Endodermal cell (in vitro differentiated cells): ENCODE measurements at regions not wholly inside any gene's neighbourhood (a gene's known extent, or its start where the extent isn't known, plus 50 kb on each side); places are given as distances from the start of the nearest gene placed in this dataset.

ENCODE experiments used
- DNase-seq: peaks from one replicate; pipeline ENCODE4 v3.0.0-alpha.2; 2017
- H3K27ac ChIP-seq: 2 replicates; pipeline ENCODE4 v1.5.1; 2013; ENCODE audit warnings: mild to moderate bottlenecking, low read depth, low read length, moderate library complexity
- H3K27me3 ChIP-seq: 2 replicates; pipeline ENCODE4 v1.6.1; 2013; ENCODE audit warnings: mild to moderate bottlenecking, low read length, moderate library complexity; ENCODE audit not compliant: insufficient read depth, control insufficient read depth, poor library complexity, severe bottlenecking
- H3K36me3 ChIP-seq: 2 replicates; pipeline ENCODE4 v1.7.0; 2013; ENCODE audit warnings: mild to moderate bottlenecking, low read length, moderate library complexity; ENCODE audit not compliant: control insufficient read depth, insufficient read depth
- H3K4me1 ChIP-seq: one replicate; pipeline ENCODE4 v1.7.0; 2013; ENCODE audit warnings: low read length; ENCODE audit not compliant: control insufficient read depth, insufficient read depth
- H3K4me3 ChIP-seq: 2 replicates; pipeline ENCODE4 v1.5.1; 2013; ENCODE audit warnings: mild to moderate bottlenecking, low read length, moderate library complexity
- H3K9ac ChIP-seq: 2 replicates; pipeline ENCODE4 v1.6.1; 2013; ENCODE audit warnings: mild to moderate bottlenecking, low read length, moderate library complexity; ENCODE audit not compliant: poor library complexity, severe bottlenecking; ENCODE audit errors: extremely low read depth
- H3K9me3 ChIP-seq: 2 replicates; pipeline ENCODE4 v1.6.1; 2013; ENCODE audit warnings: mild to moderate bottlenecking, low read length, moderate library complexity; ENCODE audit not compliant: control insufficient read depth
- H3K27ac Mint-ChIP-seq: 2 replicates; pipeline ENCODE4 v1.8.0; 2020; ENCODE audit warnings: mixed read lengths
- H3K27me3 Mint-ChIP-seq: 2 replicates; pipeline ENCODE4 v1.8.0; 2021; ENCODE audit warnings: mild to moderate bottlenecking, mixed read lengths; ENCODE audit not compliant: insufficient read depth
- H3K36me3 Mint-ChIP-seq: 2 replicates; pipeline ENCODE4 v1.8.0; 2020; ENCODE audit warnings: low read depth, mixed read lengths
- H3K4me1 Mint-ChIP-seq: 2 replicates; pipeline ENCODE4 v1.8.0; 2020; ENCODE audit warnings: mixed read lengths
- H3K4me3 Mint-ChIP-seq: 2 replicates; pipeline ENCODE4 v1.8.0; 2020; ENCODE audit warnings: mild to moderate bottlenecking, moderate library complexity, mixed read lengths
- H3K9me3 Mint-ChIP-seq: 2 replicates; pipeline ENCODE4 v1.8.0; 2020; ENCODE audit warnings: mild to moderate bottlenecking, mixed read lengths
- CTCF ChIP-seq: fragments of 200-600 bp; sonication (generic); conservative IDR thresholded peaks from 2 replicates; pipeline ENCODE4 v1.5.0; 2021; ENCODE audit warnings: antibody characterized with exemption, mild to moderate bottlenecking
- WGBS, 2 experiments: methylation state at CpG; one replicate each; pipeline versions ENCODE4 v1.1.5 to v1.1.7; 2013; ENCODE audit warnings: missing lambda C conversion rate in 2 of 2, mixed read lengths in 1 of 2; ENCODE audit not compliant: insufficient coverage in 1 of 2, insufficient read length in 1 of 2; 5-methylcytosine and 5-hydroxymethylcytosine counted together

GRCh38 chr7:47097431-47097830 is 484.5 kb downstream of the TNS3 start:
- Mint-ChIP-seq H3K4me3 (no peak overlapping the region), H3K36me3 (no peaks in the 10 kb centered on the region), H3K9me3 (peaks cover 3% of the 10 kb centered on the region), H3K27ac (no peak overlapping the region), H3K4me1 (no peaks in the 10 kb centered on the region), H3K27me3 (no peaks in the 10 kb centered on the region)
- H3K27me3 ChIP-seq = no peaks in the 10 kb centered on the region
- H3K9me3 ChIP-seq = no peaks in the 10 kb centered on the region
- no peak overlapping the region for H3K9ac ChIP-seq
- H3K27ac ChIP-seq = no peak overlapping the region
- H3K4me1 ChIP-seq = no peaks in the 10 kb centered on the region
- TF ChIP-seq CTCF = no peak
- no peak for DNase-seq
- H3K36me3 ChIP-seq = no peaks in the 10 kb centered on the region
- H3K4me3 ChIP-seq = no peak overlapping the region
- WGBS, 2 experiments = 91% methylated on average over 1 to 2 of the region's 2 CpGs

DNA sequence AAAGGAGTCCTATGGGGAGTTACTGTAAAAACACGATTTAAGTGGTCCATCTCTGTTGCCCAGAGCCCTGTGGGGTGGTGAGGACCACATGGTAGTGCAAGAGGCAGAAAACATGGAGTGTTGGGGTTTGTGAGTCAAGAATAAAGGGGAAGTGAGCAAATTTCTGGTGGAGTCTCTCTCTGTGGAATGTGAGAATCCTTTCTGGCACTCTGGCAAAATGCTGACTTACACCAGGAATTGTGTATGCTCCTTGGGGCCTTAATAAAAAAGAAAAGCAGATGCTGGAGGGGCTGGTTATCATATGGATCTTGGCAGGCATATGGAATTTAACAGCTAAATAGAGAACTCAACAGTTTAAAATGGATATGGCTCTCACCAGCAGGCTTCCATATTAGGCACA is 486.0 kb downstream of the TNS3 start:
- peaks cover 1% of the 10 kb centered on the region for H3K9me3 Mint-ChIP-seq

DNA sequence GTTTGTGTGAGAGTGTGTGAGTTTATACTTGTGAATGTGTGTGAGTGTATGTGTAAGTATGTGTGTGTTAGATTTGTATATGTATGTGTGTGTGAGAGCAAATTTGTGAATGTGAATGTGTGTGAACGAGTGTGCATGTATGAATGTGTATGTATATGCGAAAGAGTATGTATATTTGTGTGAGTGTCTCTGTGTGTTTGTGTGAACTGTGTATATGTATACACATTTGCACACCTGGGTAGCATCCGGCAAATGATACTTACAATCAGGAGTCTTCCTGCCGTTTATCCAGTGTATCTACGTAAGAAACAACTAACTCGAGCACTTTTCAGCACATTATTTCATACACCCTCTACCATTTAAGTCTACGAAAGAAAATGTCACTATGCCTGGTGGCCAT is 487.4 kb downstream of the TNS3 start:
- Histone ChIP-seq H3K27me3 (peaks cover 8% of the 10 kb centered on the region), H3K36me3 (no peaks in the 10 kb centered on the region), H3K4me1 (no peaks in the 10 kb centered on the region), H3K9me3 (no peaks in the 10 kb centered on the region), H3K9ac (no peak overlapping the region), H3K4me3 (no peak overlapping the region), H3K27ac (no peak overlapping the region)
- H3K36me3 Mint-ChIP-seq = no peaks in the 10 kb centered on the region
- no peak for DNase-seq
- no peak for TF ChIP-seq CTCF
- H3K27me3 Mint-ChIP-seq = peaks cover 9% of the 10 kb centered on the region
- H3K4me3 Mint-ChIP-seq = no peak overlapping the region
- H3K4me1 Mint-ChIP-seq = no peaks in the 10 kb centered on the region
- 88 to 93% methylated on average over 5 to 7 of the region's 7 CpGs for WGBS, 2 experiments
- H3K9me3 Mint-ChIP-seq = no peaks in the 10 kb centered on the region
- H3K27ac Mint-ChIP-seq = no peak overlapping the region

More for the DNA sequence above, 486.0 kb downstream of the TNS3 start:
- Histone ChIP-seq H3K9me3 (no peaks in the 10 kb centered on the region), H3K27ac (no peak overlapping the region), H3K36me3 (no peaks in the 10 kb centered on the region), H3K4me3 (no peak overlapping the region), H3K4me1 (no peaks in the 10 kb centered on the region), H3K27me3 (no peaks in the 10 kb centered on the region), H3K9ac (no peak overlapping the region)
- DNase-seq = no peak
- Mint-ChIP-seq H3K27me3 (no peaks in the 10 kb centered on the region), H3K4me1 (no peaks in the 10 kb centered on the region), H3K36me3 (no peaks in the 10 kb centered on the region), H3K27ac (no peak overlapping the region), H3K4me3 (no peak overlapping the region)
- WGBS, 2 experiments = 60 to 75% methylated on average over 1 of the region's 1 CpG
- TF ChIP-seq CTCF = no peak
